ENCODE measurements at regions not wholly inside any gene's neighbourhood (a gene's known extent, or its start where the extent isn't known, plus 50 kb on each side); places are given as distances from the start of the nearest gene placed in this dataset.

- TF ChIP-seq CTCF (IDR thresholded peaks at IDR 0.05): no peak
- no peak for TF ChIP-seq POLR2AphosphoS5 (IDR thresholded peaks at IDR 0.05)
- TF ChIP-seq POLR2A (IDR thresholded peaks at IDR 0.05): no peak
These were observed 113.4 kb upstream of the ATP1A1 start for GRCh38 chr1:116259663-116260062.

All from breast epithelium (tissue), 3 donors.